ENCODE measurements at regions not wholly inside any gene's neighbourhood (a gene's known extent, or its start where the extent isn't known, plus 50 kb on each side); places are given as distances from the start of the nearest gene placed in this dataset.

DNA sequence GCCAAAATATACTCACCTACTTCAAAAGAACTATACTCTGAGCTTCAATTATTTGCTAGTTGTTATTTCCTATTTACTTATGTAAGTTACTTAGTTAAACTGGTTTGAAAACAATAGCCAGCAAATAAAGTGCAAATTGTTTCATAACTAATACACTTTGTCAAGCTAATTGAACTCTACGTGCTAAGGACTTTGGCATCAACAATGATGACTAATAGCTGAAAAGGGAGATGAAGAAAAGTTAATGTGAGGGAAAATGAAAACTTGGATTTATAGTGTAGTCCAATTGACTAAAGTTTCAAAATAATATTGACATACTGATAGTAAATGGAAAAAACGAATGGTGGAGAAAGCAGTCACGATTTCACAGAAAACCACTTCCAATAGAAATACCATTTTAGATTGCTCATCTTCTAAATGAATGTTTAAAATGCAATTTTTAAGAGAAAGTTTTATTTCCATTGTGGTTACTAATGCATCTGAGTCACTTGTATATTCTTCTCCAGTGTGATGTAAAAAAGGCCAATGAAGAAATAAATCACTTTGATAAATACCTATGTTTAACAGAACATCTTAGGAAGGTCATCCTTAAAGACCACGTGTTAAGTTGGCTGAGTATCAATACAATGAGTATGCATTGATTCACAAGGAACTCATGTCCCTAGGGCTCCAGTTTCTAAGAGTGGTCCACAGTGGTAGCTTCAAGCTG is 455.2 kb downstream of the LTN1 start:
- TF ChIP-seq, protein P1, sequence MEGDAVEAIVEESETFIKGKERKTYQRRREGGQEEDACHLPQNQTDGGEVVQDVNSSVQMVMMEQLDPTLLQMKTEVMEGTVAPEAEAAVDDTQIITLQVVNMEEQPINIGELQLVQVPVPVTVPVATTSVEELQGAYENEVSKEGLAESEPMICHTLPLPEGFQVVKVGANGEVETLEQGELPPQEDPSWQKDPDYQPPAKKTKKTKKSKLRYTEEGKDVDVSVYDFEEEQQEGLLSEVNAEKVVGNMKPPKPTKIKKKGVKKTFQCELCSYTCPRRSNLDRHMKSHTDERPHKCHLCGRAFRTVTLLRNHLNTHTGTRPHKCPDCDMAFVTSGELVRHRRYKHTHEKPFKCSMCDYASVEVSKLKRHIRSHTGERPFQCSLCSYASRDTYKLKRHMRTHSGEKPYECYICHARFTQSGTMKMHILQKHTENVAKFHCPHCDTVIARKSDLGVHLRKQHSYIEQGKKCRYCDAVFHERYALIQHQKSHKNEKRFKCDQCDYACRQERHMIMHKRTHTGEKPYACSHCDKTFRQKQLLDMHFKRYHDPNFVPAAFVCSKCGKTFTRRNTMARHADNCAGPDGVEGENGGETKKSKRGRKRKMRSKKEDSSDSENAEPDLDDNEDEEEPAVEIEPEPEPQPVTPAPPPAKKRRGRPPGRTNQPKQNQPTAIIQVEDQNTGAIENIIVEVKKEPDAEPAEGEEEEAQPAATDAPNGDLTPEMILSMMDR (IDR thresholded peaks at IDR 0.05) = no peak
- no peak for TF ChIP-seq EP300 (IDR thresholded peaks at IDR 0.05; ENCODE audit: low read depth)

Measured in transverse colon (tissue), 3 donors.